ENCODE measurements at regions not wholly inside any gene's neighbourhood (a gene's known extent, or its start where the extent isn't known, plus 50 kb on each side); places are given as distances from the start of the nearest gene placed in this dataset.

GRCh38 chr10:6699336-6699735, 119.3 kb upstream of the PRKCQ start:
- TF ChIP-seq REST (IDR thresholded peaks at IDR 0.05; ENCODE audit: low read depth): no peak
- TF ChIP-seq POLR2A (IDR thresholded peaks at IDR 0.05; ENCODE audit: borderline replicate concordance, extremely low read depth, insufficient read depth, insufficient read length): no peak
- no peak for TF ChIP-seq POLR2AphosphoS5 (IDR thresholded peaks at IDR 0.05; ENCODE audit: low read depth, low read length)
- TF ChIP-seq, protein P1, sequence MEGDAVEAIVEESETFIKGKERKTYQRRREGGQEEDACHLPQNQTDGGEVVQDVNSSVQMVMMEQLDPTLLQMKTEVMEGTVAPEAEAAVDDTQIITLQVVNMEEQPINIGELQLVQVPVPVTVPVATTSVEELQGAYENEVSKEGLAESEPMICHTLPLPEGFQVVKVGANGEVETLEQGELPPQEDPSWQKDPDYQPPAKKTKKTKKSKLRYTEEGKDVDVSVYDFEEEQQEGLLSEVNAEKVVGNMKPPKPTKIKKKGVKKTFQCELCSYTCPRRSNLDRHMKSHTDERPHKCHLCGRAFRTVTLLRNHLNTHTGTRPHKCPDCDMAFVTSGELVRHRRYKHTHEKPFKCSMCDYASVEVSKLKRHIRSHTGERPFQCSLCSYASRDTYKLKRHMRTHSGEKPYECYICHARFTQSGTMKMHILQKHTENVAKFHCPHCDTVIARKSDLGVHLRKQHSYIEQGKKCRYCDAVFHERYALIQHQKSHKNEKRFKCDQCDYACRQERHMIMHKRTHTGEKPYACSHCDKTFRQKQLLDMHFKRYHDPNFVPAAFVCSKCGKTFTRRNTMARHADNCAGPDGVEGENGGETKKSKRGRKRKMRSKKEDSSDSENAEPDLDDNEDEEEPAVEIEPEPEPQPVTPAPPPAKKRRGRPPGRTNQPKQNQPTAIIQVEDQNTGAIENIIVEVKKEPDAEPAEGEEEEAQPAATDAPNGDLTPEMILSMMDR (IDR thresholded peaks at IDR 0.05 in 2 of 3, conservative IDR thresholded peaks at IDR 0.05 in 1 of 3; ENCODE audit: borderline replicate concordance in 1 of 3, insufficient read depth in 1 of 3, low read depth in 2 of 3, low read length in 2 of 3): no peak
- TF ChIP-seq EGR1 (IDR thresholded peaks at IDR 0.05; ENCODE audit: low read depth): no peak
- no peak for TF ChIP-seq EZH2 (IDR thresholded peaks at IDR 0.05)
- TF ChIP-seq, protein P2, sequence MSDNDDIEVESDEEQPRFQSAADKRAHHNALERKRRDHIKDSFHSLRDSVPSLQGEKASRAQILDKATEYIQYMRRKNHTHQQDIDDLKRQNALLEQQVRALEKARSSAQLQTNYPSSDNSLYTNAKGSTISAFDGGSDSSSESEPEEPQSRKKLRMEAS (IDR thresholded peaks at IDR 0.05): no peak
- TF ChIP-seq ELF1 (IDR thresholded peaks at IDR 0.05; ENCODE audit: borderline replicate concordance, low read depth): no peak
- TF ChIP-seq SRF (IDR thresholded peaks at IDR 0.05; ENCODE audit: low read depth): no peak

All from HCT116 (cell line).